GM23338 (cell line): ENCODE measurements at regions not wholly inside any gene's neighbourhood (a gene's known extent, or its start where the extent isn't known, plus 50 kb on each side); places are given as distances from the start of the nearest gene placed in this dataset.

Experiments
- ATAC-seq: fragments of 200-7000 bp; cut with Tn5 transposase; 3 replicates; pipeline ENCODE4 v1.9.1; 2020
- DNase-seq: peaks from one replicate; pipeline ENCODE4 v3.0.0-alpha.2; 2015; ENCODE audit warnings: low spot score
- H2AFZ ChIP-seq: fragments of 200-600 bp; sonication (generic); 2 replicates; pipeline ENCODE4 v1.8.0; 2016; ENCODE audit warnings: antibody characterized with exemption, mild to moderate bottlenecking, moderate library complexity
- H3F3A ChIP-seq: fragments of 200-600 bp; sonication (generic); replicated peaks from 2 replicates; pipeline ENCODE4 v1.8.0; 2017; ENCODE audit warnings: antibody characterized with exemption, mixed run types, low read depth
- H3K27ac ChIP-seq: fragments of 200-600 bp; sonication (generic); 2 replicates; pipeline ENCODE4 v1.6.1; 2016; ENCODE audit warnings: low read depth
- H3K27me3 ChIP-seq: fragments of 200-600 bp; sonication (generic); 2 replicates; pipeline ENCODE4 v1.8.0; 2016; ENCODE audit warnings: mild to moderate bottlenecking, mixed run types, moderate library complexity; ENCODE audit not compliant: insufficient read depth
- H3K36me3 ChIP-seq: fragments of 200-600 bp; sonication (generic); 2 replicates; pipeline ENCODE4 v1.8.0; 2016; ENCODE audit warnings: mild to moderate bottlenecking; ENCODE audit not compliant: insufficient read depth
- H3K4me1 ChIP-seq: fragments of 200-600 bp; sonication (generic); 2 replicates; pipeline ENCODE4 v1.8.0; 2016; ENCODE audit warnings: mild to moderate bottlenecking, moderate library complexity; ENCODE audit not compliant: insufficient read depth
- H3K4me2 ChIP-seq: fragments of 200-600 bp; sonication (generic); 2 replicates; pipeline ENCODE4 v1.7.1; 2017; ENCODE audit warnings: mixed run types
- H3K4me3 ChIP-seq: fragments of 200-600 bp; sonication (generic); 2 replicates; pipeline ENCODE4 v1.6.1; 2016; ENCODE audit warnings: mixed run types
- H3K79me2 ChIP-seq: fragments of 200-600 bp; sonication (generic); replicated peaks from 2 replicates; pipeline ENCODE4 v1.8.0; 2017; ENCODE audit warnings: mild to moderate bottlenecking; ENCODE audit not compliant: insufficient read depth
- H3K9me2 ChIP-seq: fragments of 200-600 bp; sonication (generic); 2 replicates; pipeline ENCODE4 v1.8.0; 2017; ENCODE audit not compliant: insufficient read depth
- H4K20me1 ChIP-seq: fragments of 200-600 bp; sonication (generic); replicated peaks from 2 replicates; pipeline ENCODE4 v1.8.0; 2017; ENCODE audit warnings: mild to moderate bottlenecking; ENCODE audit not compliant: insufficient read depth
- H3K27ac Mint-ChIP-seq: 2 replicates; pipeline ENCODE4 v1.8.0; 2020; ENCODE audit warnings: inconsistent platforms, mild to moderate bottlenecking, moderate library complexity, mixed read lengths
- H3K27me3 Mint-ChIP-seq: 3 replicates; pipeline ENCODE4 v1.8.0; 2022; ENCODE audit warnings: low read depth, mild to moderate bottlenecking, moderate library complexity, mixed read lengths, inconsistent platforms; ENCODE audit not compliant: insufficient read depth, poor library complexity
- H3K36me3 Mint-ChIP-seq: 3 replicates; pipeline ENCODE4 v1.8.0; 2021; ENCODE audit warnings: low read depth, mild to moderate bottlenecking, inconsistent platforms, moderate library complexity, mixed read lengths
- H3K4me1 Mint-ChIP-seq: 3 replicates; pipeline ENCODE4 v1.8.0; 2020; ENCODE audit warnings: mild to moderate bottlenecking, inconsistent platforms, mixed read lengths
- H3K4me3 Mint-ChIP-seq: 3 replicates; pipeline ENCODE4 v1.8.0; 2021; ENCODE audit warnings: moderate library complexity, mild to moderate bottlenecking, inconsistent platforms, mixed read lengths
- H3K9me3 Mint-ChIP-seq: 3 replicates; pipeline ENCODE4 v1.8.0; 2020; ENCODE audit warnings: moderate library complexity, mild to moderate bottlenecking, inconsistent platforms, mixed read lengths
- EZH2 ChIP-seq: fragments of 200-600 bp; sonication (generic); IDR thresholded peaks from one replicate; pipeline ENCODE4 v1.8.0; 2017; ENCODE audit warnings: antibody characterized with exemption, mild to moderate bottlenecking, low read depth; ENCODE audit not compliant: unreplicated experiment
- EZH2phosphoT487 ChIP-seq: fragments of 200-600 bp; sonication (generic); IDR thresholded peaks from one replicate; pipeline ENCODE4 v1.8.1; 2018; ENCODE audit warnings: antibody characterized with exemption; ENCODE audit not compliant: unreplicated experiment
- JUNB ChIP-seq: IDR thresholded peaks from one replicate; pipeline ENCODE4 v1.6.1; 2016; ENCODE audit warnings: antibody characterized with exemption; ENCODE audit not compliant: unreplicated experiment
- NANOG ChIP-seq: IDR thresholded peaks from 2 replicates; pipeline ENCODE4 v1.6.1; 2016; ENCODE audit warnings: antibody characterized with exemption, borderline replicate concordance
- ZNF331 ChIP-seq: fragments of 250-450 bp; sonication (Bioruptor Pico); IDR thresholded peaks from 2 replicates; pipeline ENCODE4 v1.5.0; 2020; ENCODE audit warnings: low read depth, mild to moderate bottlenecking, moderate library complexity
- TF ChIP-seq, protein P1 (sequence below): IDR thresholded peaks from one replicate; pipeline ENCODE4 v1.6.1; 2018; ENCODE audit warnings: antibody characterized with exemption; ENCODE audit not compliant: unreplicated experiment
- TF ChIP-seq, protein P2 (sequence below): fragments of 250-450 bp; sonication (Bioruptor Pico); IDR thresholded peaks from 2 replicates; pipeline ENCODE4 v1.5.0; 2020; ENCODE audit warnings: mild to moderate bottlenecking, moderate library complexity
- TF ChIP-seq, protein P3 (sequence below): IDR thresholded peaks from 2 replicates; pipeline ENCODE4 v1.6.1; 2016; ENCODE audit warnings: antibody characterized with exemption

DNA sequence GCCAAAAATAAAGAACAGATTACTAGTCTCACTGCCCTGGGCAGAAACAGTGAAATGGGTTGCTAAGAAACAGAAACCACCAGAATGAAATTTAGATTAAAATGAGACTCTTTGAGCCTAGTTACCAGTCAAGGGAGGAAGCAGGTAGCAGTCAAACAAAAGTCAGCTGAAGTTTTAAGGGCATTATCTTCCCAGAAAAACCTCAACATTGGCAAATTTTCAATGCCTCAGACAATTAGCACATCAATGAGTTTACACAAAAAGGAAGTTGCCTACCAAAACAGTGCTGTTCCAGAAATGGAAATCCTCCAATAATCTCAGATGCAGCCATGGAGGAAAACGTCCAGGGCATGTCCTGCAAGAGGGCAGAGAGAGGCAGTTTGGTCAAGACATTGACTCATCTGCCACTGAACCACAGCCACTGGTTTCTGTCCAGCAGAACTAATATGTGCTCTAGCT is 399.7 kb upstream of the ADGRB3 start:
- Histone ChIP-seq H3K4me1 (peaks cover 5% of the 10 kb centered on the region; the same call in 1 of the 2 replicates), H3F3A (no peaks in the 10 kb centered on the region), H3K4me2 (no peak overlapping the region), H3K36me3 (no peaks in the 10 kb centered on the region), H2AFZ (peak overlapping the region; percentile 75; the same call in 1 of the 2 replicates), H3K9me2 (no peaks in the 10 kb centered on the region), H3K27me3 (no peaks in the 10 kb centered on the region), H4K20me1 (no peaks in the 10 kb centered on the region), H3K4me3 (no peak overlapping the region), H3K27ac (no peak overlapping the region), H3K79me2 (no peaks in the 10 kb centered on the region)
- Mint-ChIP-seq H3K4me3 (no peak overlapping the region), H3K27ac (no peak overlapping the region), H3K27me3 (no peaks in the 10 kb centered on the region), H3K9me3 (no peaks in the 10 kb centered on the region), H3K36me3 (no peaks in the 10 kb centered on the region), H3K4me1 (peaks cover 16% of the 10 kb centered on the region; the same call in 2 of the 3 replicates)
- DNase-seq, result no peak
- ATAC-seq, result no peak
- TF ChIP-seq ZNF331 (CRISPR knock-in tag), result no peak
- no peak for TF ChIP-seq JUNB
- no peak for TF ChIP-seq EZH2
- TF ChIP-seq, protein P1, sequence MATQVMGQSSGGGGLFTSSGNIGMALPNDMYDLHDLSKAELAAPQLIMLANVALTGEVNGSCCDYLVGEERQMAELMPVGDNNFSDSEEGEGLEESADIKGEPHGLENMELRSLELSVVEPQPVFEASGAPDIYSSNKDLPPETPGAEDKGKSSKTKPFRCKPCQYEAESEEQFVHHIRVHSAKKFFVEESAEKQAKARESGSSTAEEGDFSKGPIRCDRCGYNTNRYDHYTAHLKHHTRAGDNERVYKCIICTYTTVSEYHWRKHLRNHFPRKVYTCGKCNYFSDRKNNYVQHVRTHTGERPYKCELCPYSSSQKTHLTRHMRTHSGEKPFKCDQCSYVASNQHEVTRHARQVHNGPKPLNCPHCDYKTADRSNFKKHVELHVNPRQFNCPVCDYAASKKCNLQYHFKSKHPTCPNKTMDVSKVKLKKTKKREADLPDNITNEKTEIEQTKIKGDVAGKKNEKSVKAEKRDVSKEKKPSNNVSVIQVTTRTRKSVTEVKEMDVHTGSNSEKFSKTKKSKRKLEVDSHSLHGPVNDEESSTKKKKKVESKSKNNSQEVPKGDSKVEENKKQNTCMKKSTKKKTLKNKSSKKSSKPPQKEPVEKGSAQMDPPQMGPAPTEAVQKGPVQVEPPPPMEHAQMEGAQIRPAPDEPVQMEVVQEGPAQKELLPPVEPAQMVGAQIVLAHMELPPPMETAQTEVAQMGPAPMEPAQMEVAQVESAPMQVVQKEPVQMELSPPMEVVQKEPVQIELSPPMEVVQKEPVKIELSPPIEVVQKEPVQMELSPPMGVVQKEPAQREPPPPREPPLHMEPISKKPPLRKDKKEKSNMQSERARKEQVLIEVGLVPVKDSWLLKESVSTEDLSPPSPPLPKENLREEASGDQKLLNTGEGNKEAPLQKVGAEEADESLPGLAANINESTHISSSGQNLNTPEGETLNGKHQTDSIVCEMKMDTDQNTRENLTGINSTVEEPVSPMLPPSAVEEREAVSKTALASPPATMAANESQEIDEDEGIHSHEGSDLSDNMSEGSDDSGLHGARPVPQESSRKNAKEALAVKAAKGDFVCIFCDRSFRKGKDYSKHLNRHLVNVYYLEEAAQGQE, result no peak
- TF ChIP-seq EZH2phosphoT487, result no peak
- no peak for TF ChIP-seq NANOG
- TF ChIP-seq, protein P2, sequence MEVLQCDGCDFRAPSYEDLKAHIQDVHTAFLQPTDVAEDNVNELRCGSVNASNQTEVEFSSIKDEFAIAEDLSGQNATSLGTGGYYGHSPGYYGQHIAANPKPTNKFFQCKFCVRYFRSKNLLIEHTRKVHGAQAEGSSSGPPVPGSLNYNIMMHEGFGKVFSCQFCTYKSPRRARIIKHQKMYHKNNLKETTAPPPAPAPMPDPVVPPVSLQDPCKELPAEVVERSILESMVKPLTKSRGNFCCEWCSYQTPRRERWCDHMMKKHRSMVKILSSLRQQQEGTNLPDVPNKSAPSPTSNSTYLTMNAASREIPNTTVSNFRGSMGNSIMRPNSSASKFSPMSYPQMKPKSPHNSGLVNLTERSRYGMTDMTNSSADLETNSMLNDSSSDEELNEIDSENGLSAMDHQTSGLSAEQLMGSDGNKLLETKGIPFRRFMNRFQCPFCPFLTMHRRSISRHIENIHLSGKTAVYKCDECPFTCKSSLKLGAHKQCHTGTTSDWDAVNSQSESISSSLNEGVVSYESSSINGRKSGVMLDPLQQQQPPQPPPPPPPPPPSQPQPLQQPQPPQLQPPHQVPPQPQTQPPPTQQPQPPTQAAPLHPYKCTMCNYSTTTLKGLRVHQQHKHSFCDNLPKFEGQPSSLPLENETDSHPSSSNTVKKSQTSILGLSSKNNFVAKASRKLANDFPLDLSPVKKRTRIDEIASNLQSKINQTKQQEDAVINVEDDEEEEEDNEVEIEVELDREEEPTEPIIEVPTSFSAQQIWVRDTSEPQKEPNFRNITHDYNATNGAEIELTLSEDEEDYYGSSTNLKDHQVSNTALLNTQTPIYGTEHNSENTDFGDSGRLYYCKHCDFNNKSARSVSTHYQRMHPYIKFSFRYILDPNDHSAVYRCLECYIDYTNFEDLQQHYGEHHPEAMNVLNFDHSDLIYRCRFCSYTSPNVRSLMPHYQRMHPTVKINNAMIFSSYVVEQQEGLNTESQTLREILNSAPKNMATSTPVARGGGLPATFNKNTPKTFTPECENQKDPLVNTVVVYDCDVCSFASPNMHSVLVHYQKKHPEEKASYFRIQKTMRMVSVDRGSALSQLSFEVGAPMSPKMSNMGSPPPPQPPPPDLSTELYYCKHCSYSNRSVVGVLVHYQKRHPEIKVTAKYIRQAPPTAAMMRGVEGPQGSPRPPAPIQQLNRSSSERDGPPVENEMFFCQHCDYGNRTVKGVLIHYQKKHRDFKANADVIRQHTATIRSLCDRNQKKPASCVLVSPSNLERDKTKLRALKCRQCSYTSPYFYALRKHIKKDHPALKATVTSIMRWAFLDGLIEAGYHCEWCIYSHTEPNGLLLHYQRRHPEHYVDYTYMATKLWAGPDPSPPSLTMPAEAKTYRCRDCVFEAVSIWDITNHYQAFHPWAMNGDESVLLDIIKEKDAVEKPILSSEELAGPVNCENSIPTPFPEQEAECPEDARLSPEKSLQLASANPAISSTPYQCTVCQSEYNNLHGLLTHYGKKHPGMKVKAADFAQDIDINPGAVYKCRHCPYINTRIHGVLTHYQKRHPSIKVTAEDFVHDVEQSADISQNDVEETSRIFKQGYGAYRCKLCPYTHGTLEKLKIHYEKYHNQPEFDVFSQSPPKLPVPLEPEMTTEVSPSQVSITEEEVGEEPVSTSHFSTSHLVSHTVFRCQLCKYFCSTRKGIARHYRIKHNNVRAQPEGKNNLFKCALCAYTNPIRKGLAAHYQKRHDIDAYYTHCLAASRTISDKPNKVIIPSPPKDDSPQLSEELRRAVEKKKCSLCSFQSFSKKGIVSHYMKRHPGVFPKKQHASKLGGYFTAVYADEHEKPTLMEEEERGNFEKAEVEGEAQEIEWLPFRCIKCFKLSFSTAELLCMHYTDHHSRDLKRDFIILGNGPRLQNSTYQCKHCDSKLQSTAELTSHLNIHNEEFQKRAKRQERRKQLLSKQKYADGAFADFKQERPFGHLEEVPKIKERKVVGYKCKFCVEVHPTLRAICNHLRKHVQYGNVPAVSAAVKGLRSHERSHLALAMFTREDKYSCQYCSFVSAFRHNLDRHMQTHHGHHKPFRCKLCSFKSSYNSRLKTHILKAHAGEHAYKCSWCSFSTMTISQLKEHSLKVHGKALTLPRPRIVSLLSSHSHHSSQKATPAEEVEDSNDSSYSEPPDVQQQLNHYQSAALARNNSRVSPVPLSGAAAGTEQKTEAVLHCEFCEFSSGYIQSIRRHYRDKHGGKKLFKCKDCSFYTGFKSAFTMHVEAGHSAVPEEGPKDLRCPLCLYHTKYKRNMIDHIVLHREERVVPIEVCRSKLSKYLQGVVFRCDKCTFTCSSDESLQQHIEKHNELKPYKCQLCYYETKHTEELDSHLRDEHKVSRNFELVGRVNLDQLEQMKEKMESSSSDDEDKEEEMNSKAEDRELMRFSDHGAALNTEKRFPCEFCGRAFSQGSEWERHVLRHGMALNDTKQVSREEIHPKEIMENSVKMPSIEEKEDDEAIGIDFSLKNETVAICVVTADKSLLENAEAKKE (CRISPR knock-in tag), result no peak
- TF ChIP-seq, protein P3, sequence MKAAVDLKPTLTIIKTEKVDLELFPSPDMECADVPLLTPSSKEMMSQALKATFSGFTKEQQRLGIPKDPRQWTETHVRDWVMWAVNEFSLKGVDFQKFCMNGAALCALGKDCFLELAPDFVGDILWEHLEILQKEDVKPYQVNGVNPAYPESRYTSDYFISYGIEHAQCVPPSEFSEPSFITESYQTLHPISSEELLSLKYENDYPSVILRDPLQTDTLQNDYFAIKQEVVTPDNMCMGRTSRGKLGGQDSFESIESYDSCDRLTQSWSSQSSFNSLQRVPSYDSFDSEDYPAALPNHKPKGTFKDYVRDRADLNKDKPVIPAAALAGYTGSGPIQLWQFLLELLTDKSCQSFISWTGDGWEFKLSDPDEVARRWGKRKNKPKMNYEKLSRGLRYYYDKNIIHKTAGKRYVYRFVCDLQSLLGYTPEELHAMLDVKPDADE, result no peak
